HG03196 (cell line): ENCODE measurements at regions not wholly inside any gene's neighbourhood (a gene's known extent, or its start where the extent isn't known, plus 50 kb on each side); places are given as distances from the start of the nearest gene placed in this dataset.

Experiments
- ATAC-seq: cut with Tn5 transposase; IDR thresholded peaks from one replicate; pipeline ENCODE4 v1.9.1; 2021; ENCODE audit not compliant: unreplicated experiment

GRCh38 chr5:87877495-87877894, 391.1 kb downstream of the TMEM161B start:
- ATAC-seq, result no peak

DNA sequence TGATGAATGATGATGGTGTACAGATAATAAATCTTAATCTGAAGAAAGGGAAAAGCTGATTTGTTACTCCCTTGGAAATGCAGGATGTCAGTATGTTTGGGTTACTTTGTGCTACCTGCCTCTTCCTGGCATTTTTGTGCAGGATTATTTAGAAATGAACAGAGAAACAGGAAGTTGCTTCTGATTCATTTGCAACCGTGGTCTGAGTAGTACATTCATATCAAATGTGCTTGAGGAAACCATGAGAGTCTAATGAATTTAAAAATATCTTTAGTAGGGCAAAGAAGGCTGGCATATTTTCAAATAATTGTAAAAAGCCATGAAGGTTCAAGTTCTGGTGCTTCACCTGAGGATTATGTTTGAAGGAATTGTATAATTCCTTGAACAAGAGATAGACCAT, 391.6 kb downstream of the TMEM161B start:
- no peak for ATAC-seq

DNA sequence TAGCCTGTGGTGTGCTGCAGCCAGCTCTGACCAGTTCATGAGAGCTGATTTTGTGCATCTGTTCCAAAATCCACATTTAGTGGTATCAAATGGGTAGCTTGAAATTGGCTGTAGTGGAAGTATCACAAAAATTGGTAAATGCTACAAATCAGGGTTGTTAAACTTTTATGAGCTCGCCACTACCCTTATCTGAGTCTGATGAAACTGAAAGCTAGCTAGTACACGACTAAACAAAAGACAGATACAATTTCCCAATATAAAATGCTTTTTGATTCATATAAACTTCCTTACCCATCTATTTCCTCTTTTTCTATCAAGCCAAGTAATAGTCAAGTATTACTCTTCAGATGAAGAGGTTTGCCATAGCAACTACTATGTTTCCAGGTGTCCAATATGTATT, 392.0 kb downstream of the TMEM161B start:
- ATAC-seq, result no peak

GRCh38 chr5:87872986-87873385, 395.7 kb downstream of the TMEM161B start:
- no peak for ATAC-seq

DNA sequence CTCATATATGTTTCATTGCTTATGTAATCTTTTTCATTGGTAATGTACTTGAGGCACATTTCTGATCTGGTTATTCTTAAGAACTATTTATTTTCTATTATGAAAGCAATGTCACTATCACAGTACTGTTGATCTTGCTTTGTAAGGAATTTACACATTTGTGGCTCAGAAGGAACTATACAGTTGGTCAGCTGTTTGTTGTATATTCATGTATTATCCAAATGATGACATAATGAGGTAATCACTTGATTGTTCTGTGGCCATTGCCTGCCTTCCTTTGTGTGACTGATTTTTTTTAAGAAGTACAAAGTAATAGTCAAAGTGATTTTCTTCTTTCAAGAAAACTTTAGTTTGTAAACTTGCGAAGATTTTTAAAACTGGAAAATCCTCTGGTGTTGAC, 399.9 kb downstream of the TMEM161B start:
- ATAC-seq, result no peak

- ATAC-seq, result no peak
Measured at GRCh38 chr5:87867281-87867680, 401.4 kb downstream of the TMEM161B start.

GRCh38 chr5:87853541-87853940, 415.1 kb downstream of the TMEM161B start:
- ATAC-seq, result no peak

DNA sequence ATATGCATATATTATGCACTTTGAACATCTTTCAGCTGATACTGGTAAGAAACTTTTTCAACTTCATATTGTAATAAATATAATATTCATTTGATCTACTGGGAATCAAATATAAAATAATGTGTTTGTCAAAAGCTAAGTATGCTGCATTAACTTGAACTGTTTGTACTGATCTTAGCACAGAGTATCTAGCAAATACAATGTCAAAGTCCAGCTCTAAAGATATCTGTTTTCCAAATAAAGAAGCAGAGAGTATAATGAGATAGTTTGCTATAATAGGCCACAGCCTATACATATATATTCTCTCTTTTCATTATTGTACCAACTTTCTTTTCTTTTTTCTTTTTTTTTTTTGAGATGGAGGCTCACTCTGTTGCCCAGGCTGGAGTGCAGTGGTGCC, 417.0 kb downstream of the TMEM161B start:
- ATAC-seq, result no peak

- no peak for ATAC-seq
Measured at GRCh38 chr5:87850843-87851242, 417.8 kb downstream of the TMEM161B start.

DNA sequence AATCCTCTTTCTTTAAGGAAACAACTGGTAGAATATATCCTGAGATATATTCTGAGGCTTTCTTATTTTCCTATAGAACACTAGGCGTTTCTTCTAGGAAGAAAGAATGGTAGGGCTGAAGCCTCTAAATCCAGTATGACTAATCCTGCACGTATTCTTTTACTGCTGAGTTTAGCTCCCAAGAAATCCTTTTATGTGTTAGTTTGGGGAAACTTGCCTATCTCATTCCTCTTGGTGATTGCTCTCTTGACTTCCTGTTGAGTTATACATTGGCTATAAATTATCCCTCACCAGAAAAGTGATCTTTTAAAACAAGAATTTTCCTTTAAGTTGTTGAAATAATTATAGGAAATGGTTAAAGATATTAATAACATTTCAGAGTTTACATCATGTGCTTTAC, 422.9 kb downstream of the TMEM161B start:
- ATAC-seq, result no peak

DNA sequence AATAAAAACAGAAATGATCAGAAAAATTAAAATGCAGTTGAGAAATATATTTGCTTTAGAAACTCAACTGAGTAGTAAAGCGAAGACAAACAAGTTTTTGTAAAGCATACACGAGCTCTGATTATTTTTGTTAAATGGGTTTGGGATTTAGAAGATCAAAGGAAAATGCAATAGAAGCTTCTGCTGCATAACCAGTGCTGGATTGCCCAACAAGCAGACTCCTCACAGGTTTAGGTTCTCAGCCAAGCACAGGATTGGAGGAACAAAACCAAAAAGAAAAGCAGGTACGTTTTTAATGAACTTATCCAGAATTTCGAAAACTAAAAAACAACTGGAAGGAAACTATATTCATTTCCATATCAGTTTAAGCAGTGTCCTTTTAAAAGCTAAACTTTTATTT, 423.8 kb downstream of the TMEM161B start:
- no peak for ATAC-seq

- ATAC-seq, result no peak
Measured at GRCh38 chr5:87844449-87844848, 424.2 kb downstream of the TMEM161B start.

DNA sequence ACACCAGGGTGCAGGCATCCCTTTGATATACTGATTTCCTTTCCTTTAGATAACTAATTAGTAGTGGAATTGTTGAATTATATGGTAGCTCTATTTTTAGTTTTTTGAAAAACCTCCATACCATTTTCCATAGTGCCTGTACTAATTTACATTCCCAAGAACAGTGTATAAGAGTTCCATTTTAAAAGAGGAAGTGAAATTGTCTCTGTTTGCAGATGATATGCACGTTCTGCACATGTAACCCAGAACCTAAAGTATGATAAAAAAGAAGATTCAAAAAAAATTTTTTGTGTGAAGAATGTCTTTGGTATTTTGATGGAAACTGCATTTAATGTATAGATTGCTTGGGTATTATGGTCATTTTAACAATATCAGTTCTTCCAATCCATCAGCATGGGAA, 424.0 kb upstream of the CCNH start:
- no peak for ATAC-seq

GRCh38 chr5:87831499-87831898, 418.8 kb upstream of the CCNH start:
- no peak for ATAC-seq

GRCh38 chr5:87829217-87829551, 416.5 kb upstream of the CCNH start:
- no peak for ATAC-seq

GRCh38 chr5:87828545-87829216, 416.0 kb upstream of the CCNH start:
- no peak for ATAC-seq

DNA sequence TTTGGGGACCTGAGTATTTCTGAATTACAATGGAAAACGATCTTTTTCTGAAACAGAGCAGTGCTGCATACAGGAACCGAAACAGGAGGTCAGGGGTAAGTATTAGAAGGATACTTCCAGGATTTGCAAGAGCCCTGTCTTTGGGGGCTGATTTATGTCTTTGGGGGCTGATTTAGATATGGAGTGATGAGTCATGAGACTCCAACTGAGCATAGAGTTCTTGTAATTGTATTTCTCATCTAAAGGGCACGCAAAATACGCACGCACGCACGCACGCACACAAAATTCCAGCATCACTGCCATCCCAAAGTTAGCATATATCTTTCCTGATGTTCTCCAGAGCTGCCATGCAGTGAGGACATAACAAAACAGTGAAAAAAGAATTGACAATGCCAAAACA, 414.8 kb upstream of the CCNH start:
- no peak for ATAC-seq

DNA sequence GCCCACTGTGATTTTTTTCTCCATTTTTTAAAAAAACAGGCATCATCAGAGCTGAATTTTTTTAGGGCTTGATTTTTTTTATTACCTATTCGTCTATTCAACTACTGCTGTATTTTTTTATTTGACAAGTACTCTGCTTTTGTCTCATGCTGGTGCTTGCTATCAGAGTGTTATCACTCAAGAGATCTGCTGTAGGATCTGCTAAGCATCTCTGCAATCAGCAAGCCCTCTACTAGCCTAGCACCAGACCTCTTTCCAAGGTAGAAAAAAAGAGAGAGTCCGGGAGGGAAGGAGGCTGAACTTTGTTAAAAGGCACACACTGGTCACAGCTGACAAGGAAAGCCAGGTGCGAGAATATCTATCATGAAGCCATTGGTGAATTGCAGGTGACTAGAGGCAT, 413.8 kb upstream of the CCNH start:
- ATAC-seq, result no peak

- ATAC-seq, result no peak
Measured at GRCh38 chr5:87825583-87825982, 412.9 kb upstream of the CCNH start.

DNA sequence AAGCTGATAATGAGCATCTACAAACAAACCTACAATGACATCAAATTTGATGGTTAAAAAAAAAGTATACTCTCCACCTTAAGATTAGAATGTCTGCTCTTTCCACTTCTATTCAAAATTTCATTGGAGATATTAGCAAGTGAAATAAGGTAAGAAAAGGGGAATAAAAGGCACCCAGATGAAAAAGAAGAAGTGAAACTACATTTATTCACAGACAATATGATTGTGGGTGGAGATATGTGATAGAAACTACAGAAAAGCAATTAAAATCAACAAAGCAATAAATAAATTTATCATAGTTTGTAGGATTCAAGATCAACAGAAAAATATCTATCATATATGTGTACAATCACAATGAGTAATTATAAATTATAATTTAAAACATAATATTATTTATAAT, 395.1 kb upstream of the CCNH start:
- no peak for ATAC-seq

GRCh38 chr5:87803352-87803751, 390.6 kb upstream of the CCNH start:
- ATAC-seq, result no peak

DNA sequence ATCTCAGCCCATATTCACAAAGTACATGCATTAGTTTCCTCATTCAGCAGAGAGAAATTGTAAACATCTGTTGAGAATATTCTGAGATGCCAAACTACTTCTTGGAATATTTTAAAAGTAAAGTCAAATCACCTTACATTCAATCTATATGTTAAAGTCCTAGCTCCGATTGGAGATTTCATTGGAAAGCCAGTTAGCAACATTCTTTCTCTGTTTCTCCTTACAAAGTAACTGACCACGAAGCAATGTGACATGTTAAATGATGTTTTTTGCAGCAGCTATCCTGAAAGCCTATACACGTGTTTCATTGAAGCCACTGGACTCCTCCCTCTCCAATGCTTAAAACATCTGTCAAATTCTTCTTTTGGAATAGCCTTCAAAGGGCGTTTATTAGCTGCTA, 379.1 kb upstream of the CCNH start:
- no peak for ATAC-seq

DNA sequence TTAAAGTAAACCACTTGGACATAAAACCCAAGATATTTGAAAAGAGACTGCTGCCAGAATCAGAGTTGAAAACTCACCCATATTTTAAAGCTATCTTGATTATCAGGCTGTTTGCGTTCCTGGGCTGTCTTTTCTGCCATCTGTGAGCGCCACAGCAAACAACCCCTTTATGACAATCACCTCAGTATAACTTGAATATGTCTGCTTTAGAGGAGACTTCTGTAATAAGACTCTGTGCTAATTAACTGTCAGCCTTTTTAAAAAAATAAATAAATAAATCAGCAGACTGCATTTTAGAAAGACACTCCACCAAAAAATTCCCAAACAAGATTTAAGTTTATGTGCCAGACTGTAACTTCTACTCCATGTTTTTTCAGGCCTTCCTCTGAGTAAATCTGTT, 375.7 kb upstream of the CCNH start:
- no peak for ATAC-seq
